CD14-positive monocyte (primary cell): ENCODE measurements at regions not wholly inside any gene's neighbourhood (a gene's known extent, or its start where the extent isn't known, plus 50 kb on each side); places are given as distances from the start of the nearest gene placed in this dataset.

Source experiments
- DNase-seq, 3 donors: peaks; one replicate each; pipeline ENCODE4 v3.0.0-alpha.2; 2011 to 2022
- H2AFZ ChIP-seq: 2 replicates; pipeline ENCODE4 v1.6.0; 2012; ENCODE audit warnings: mild to moderate bottlenecking, low read depth, low read length, inconsistent platforms; ENCODE audit not compliant: insufficient read depth, poor library complexity, severe bottlenecking
- H3K27ac ChIP-seq, 2 donors: 1 replicate in 1 of 2; 2 replicates in 1 of 2; pipeline ENCODE4 v1.5.1; 2012 to 2013; ENCODE audit warnings: low read length in 2 of 2, control low read depth in 1 of 2, inconsistent platforms in 1 of 2, low read depth in 1 of 2, mild to moderate bottlenecking in 1 of 2
- H3K27me3 ChIP-seq, 2 donors: one replicate each; pipeline versions ENCODE4 v1.6.0 to v1.6.1; 2011 to 2013; ENCODE audit warnings: low read length in 2 of 2; ENCODE audit not compliant: control insufficient read depth in 2 of 2, insufficient read depth in 2 of 2
- H3K36me3 ChIP-seq, 2 donors: replicated peaks in 1 of 2; 1 replicate in 1 of 2; 2 replicates in 1 of 2; pipeline versions ENCODE4 v1.5.1 to v1.6.1; 2012 to 2013; ENCODE audit warnings: low read length in 2 of 2, control low read depth in 1 of 2, inconsistent platforms in 1 of 2, mild to moderate bottlenecking in 1 of 2; ENCODE audit not compliant: insufficient read depth in 2 of 2, control insufficient read depth in 1 of 2
- H3K4me1 ChIP-seq, 2 donors: 1 replicate in 1 of 2; 2 replicates in 1 of 2; pipeline versions ENCODE4 v1.5.1 to v1.6.1; 2012 to 2013; ENCODE audit warnings: low read length in 2 of 2, control low read depth in 1 of 2, inconsistent platforms in 1 of 2, mild to moderate bottlenecking in 1 of 2, moderate library complexity in 1 of 2; ENCODE audit not compliant: insufficient read depth in 2 of 2, control insufficient read depth in 1 of 2
- H3K4me2 ChIP-seq: replicated peaks from 2 replicates; pipeline ENCODE3; 2012; ENCODE audit warnings: low read length, moderate library complexity, mild to moderate bottlenecking; ENCODE audit not compliant: poor library complexity, severe bottlenecking; ENCODE audit errors: extremely low read depth
- H3K4me3 ChIP-seq, 3 experiments: fragments of 200-600 bp in 1 of 3; sonication (generic) in 1 of 3; replicated peaks in 1 of 3; 1 replicate in 2 of 3; 2 replicates in 1 of 3; pipeline ENCODE4 v1.5.1; 2011 to 2013; ENCODE audit warnings: low read length in 3 of 3, mild to moderate bottlenecking in 3 of 3, control low read depth in 2 of 3, low read depth in 2 of 3, inconsistent platforms in 1 of 3, moderate library complexity in 1 of 3
- H3K79me2 ChIP-seq: 2 replicates; pipeline ENCODE4 v1.6.0; 2012; ENCODE audit warnings: mild to moderate bottlenecking, control low read depth, inconsistent platforms, low read length, moderate library complexity; ENCODE audit not compliant: insufficient read depth
- H3K9ac ChIP-seq: 2 replicates; pipeline ENCODE4 v1.6.0; 2017; ENCODE audit warnings: low read length, mild to moderate bottlenecking; ENCODE audit not compliant: insufficient read depth, poor library complexity, severe bottlenecking
- H3K9me3 ChIP-seq, 2 donors: replicated peaks in 1 of 2; 1 replicate in 1 of 2; 2 replicates in 1 of 2; pipeline versions ENCODE4 v1.5.1 to v1.6.1; 2012 to 2013; ENCODE audit warnings: low read length in 2 of 2, control low read depth in 1 of 2; ENCODE audit not compliant: control insufficient read depth in 1 of 2, insufficient read depth in 1 of 2
- H4K20me1 ChIP-seq: 2 replicates; pipeline ENCODE4 v1.6.0; 2012; ENCODE audit warnings: mild to moderate bottlenecking, low read length, control low read depth, moderate library complexity; ENCODE audit not compliant: insufficient read depth
- H3K27ac Mint-ChIP-seq, 7 donors: one replicate each; pipeline ENCODE4 v1.8.0; 2020; ENCODE audit warnings: mild to moderate bottlenecking in 7 of 7, mixed read lengths in 7 of 7, moderate library complexity in 6 of 7, inconsistent platforms in 2 of 7
- H3K27me3 Mint-ChIP-seq, 3 donors: one replicate each; pipeline ENCODE4 v1.8.0; 2021 to 2022; ENCODE audit warnings: low read depth in 3 of 3, mild to moderate bottlenecking in 3 of 3, mixed read lengths in 3 of 3, moderate library complexity in 3 of 3, inconsistent platforms in 1 of 3
- H3K36me3 Mint-ChIP-seq, 2 donors: one replicate each; pipeline ENCODE4 v1.8.0; 2020; ENCODE audit warnings: mixed read lengths in 2 of 2, inconsistent platforms in 1 of 2, mild to moderate bottlenecking in 1 of 2
- H3K4me1 Mint-ChIP-seq: one replicate; pipeline ENCODE4 v1.8.0; 2020; ENCODE audit warnings: mild to moderate bottlenecking, mixed read lengths
- H3K4me3 Mint-ChIP-seq, 2 donors: one replicate each; pipeline ENCODE4 v1.8.0; 2020; ENCODE audit warnings: mild to moderate bottlenecking in 2 of 2, mixed read lengths in 2 of 2, moderate library complexity in 1 of 2
- H3K9me3 Mint-ChIP-seq, 7 donors: one replicate each; pipeline ENCODE4 v1.8.0; 2020 to 2022; ENCODE audit warnings: mixed read lengths in 7 of 7, mild to moderate bottlenecking in 6 of 7, moderate library complexity in 6 of 7, inconsistent platforms in 2 of 7
- CTCF ChIP-seq: fragments of 200-600 bp; IDR thresholded peaks from one replicate; pipeline ENCODE4 v1.8.0; 2022; ENCODE audit warnings: antibody characterized with exemption, mild to moderate bottlenecking
- WGBS: methylation state at CpG from one replicate; pipeline ENCODE4 v1.1.5; 2013; ENCODE audit warnings: missing lambda C conversion rate; ENCODE audit not compliant: insufficient coverage; 5-methylcytosine and 5-hydroxymethylcytosine counted together
- intact Hi-C, 2 donors: fragments of 100-400 bp; cut with micrococcal nuclease; formaldehyde crosslinking; loops; one replicate each; pipeline versions ENCODE4 v1.15.0 to v1.15.1; 2023

GRCh38 chr13:107138486-107138885, 570.5 kb upstream of the ARGLU1 start:
- H3K27ac Mint-ChIP-seq = no peak overlapping the region
- H3K4me3 Mint-ChIP-seq = no peak overlapping the region
- Histone ChIP-seq H3K27ac (no peak overlapping the region), H3K27me3 (no peaks in the 10 kb centered on the region), H4K20me1 (no peaks in the 10 kb centered on the region), H3K79me2 (no peaks in the 10 kb centered on the region), H3K4me1 (no peaks in the 10 kb centered on the region), H3K4me3 (no peak overlapping the region), H2AFZ (no peak overlapping the region), H3K9ac (no peak overlapping the region), H3K36me3 (no peaks in the 10 kb centered on the region), H3K4me2 (no peak overlapping the region), H3K9me3 (no peaks in the 10 kb centered on the region)
- H3K27me3 Mint-ChIP-seq = no peaks in the 10 kb centered on the region
- H3K36me3 Mint-ChIP-seq = no peaks in the 10 kb centered on the region
- WGBS = 100% methylated on average over 1 of the region's 1 CpG
- no peaks in the 10 kb centered on the region for H3K4me1 Mint-ChIP-seq
- H3K9me3 Mint-ChIP-seq = peaks cover 0 to 1% (median 0%) of the 10 kb centered on the region in 7 donors
- TF ChIP-seq CTCF = no peak
- intact Hi-C loops = no loop called here
- DNase-seq = no peak

GRCh38 chr13:107133950-107134349, 566.0 kb upstream of the ARGLU1 start:
- 100% methylated on average over 1 of the region's 5 CpGs for WGBS
- no peaks in the 10 kb centered on the region for H3K79me2 ChIP-seq
- no peaks in the 10 kb centered on the region for H3K4me1 Mint-ChIP-seq
- H2AFZ ChIP-seq = no peak overlapping the region
- no peaks in the 10 kb centered on the region for H3K27me3 ChIP-seq
- H3K4me2 ChIP-seq = no peak overlapping the region
- no peaks in the 10 kb centered on the region for H3K4me1 ChIP-seq
- H3K4me3 ChIP-seq = no peak overlapping the region
- no peaks in the 10 kb centered on the region for H3K36me3 Mint-ChIP-seq
- no peak overlapping the region for H3K9ac ChIP-seq
- no peaks in the 10 kb centered on the region for H4K20me1 ChIP-seq
- no peak overlapping the region for H3K27ac Mint-ChIP-seq
- no peak for TF ChIP-seq CTCF
- peaks cover 0 to 4% (median 0%) of the 10 kb centered on the region in 7 donors for H3K9me3 Mint-ChIP-seq
- intact Hi-C loops = no loop called here
- H3K36me3 ChIP-seq = no peaks in the 10 kb centered on the region
- no peaks in the 10 kb centered on the region for H3K9me3 ChIP-seq
- H3K4me3 Mint-ChIP-seq = no peak overlapping the region
- no peak for DNase-seq
- no peaks in the 10 kb centered on the region for H3K27me3 Mint-ChIP-seq
- H3K27ac ChIP-seq = no peak overlapping the region
